IMR-90 (cell line): ENCODE measurements at regions not wholly inside any gene's neighbourhood (a gene's known extent, or its start where the extent isn't known, plus 50 kb on each side); places are given as distances from the start of the nearest gene placed in this dataset.

ENCODE experiments used
- ATAC-seq: fragments of 200-7000 bp; cut with Tn5 transposase; 2 replicates; pipeline ENCODE4 v1.9.1; 2020; ENCODE audit warnings: low read depth, mild to moderate bottlenecking, moderate library complexity
- BruUV-seq: library from RNA; stranded (reverse); fragments of 400-500 nt; replicated peaks from 2 replicates; lab custom pipeline; 2021; lab: Mats Ljungman, UMichigan
- CTCF ChIA-PET: fragments of 300-600 bp; formaldehyde crosslinking; extraction: SDS; loops from one replicate; lab custom pipeline; 2021; ENCODE audit warnings: antibody characterized with exemption; lab: Yijun Ruan, JAX
- POLR2A ChIA-PET: fragments of 300-600 bp; sonication (Branson Sonifier 250); formaldehyde crosslinking; loops from one replicate; lab custom pipeline; 2022; ENCODE audit warnings: antibody characterized with exemption; ENCODE audit not compliant: unreplicated experiment; lab: Charles Lee
- DNase-seq: peaks from one replicate; pipeline ENCODE4 v3.0.0; 2013
- H2AFZ ChIP-seq: replicated peaks from 2 replicates; pipeline ENCODE3; 2013; ENCODE audit warnings: low read length, mild to moderate bottlenecking; ENCODE audit not compliant: poor library complexity
- H2AK5ac ChIP-seq: 2 replicates; pipeline ENCODE4 v1.6.1; 2013; ENCODE audit warnings: low read depth, low read length, inconsistent platforms
- H2AK9ac ChIP-seq: replicated peaks from 2 replicates; pipeline ENCODE3; 2013; ENCODE audit warnings: mild to moderate bottlenecking, low read depth, low read length, moderate library complexity; ENCODE audit not compliant: poor library complexity
- H2BK120ac ChIP-seq: 2 replicates; pipeline ENCODE4 v1.6.1; 2013; ENCODE audit warnings: low read depth, low read length, inconsistent platforms
- H2BK15ac ChIP-seq: 3 replicates; pipeline ENCODE4 v1.6.1; 2013; ENCODE audit warnings: low read depth, low read length, inconsistent platforms
- H2BK20ac ChIP-seq: 2 replicates; pipeline ENCODE4 v1.6.1; 2013; ENCODE audit warnings: low read depth, mild to moderate bottlenecking, inconsistent platforms, low read length, moderate library complexity
- H2BK5ac ChIP-seq: 2 replicates; pipeline ENCODE4 v1.6.1; 2013; ENCODE audit warnings: mild to moderate bottlenecking, low read depth, low read length, inconsistent platforms; ENCODE audit not compliant: poor library complexity, severe bottlenecking
- H3K14ac ChIP-seq: replicated peaks from 2 replicates; pipeline ENCODE4 v1.6.1; 2013; ENCODE audit warnings: low read depth, low read length, inconsistent platforms
- H3K18ac ChIP-seq: 2 replicates; pipeline ENCODE4 v1.6.1; 2013; ENCODE audit warnings: low read depth, low read length, control low read depth
- H3K23ac ChIP-seq: 2 replicates; pipeline ENCODE4 v1.6.1; 2013; ENCODE audit warnings: low read depth, low read length, inconsistent platforms
- H3K27ac ChIP-seq: 2 replicates; pipeline ENCODE4 v1.5.1; 2013; ENCODE audit warnings: mild to moderate bottlenecking, control low read depth, low read length; ENCODE audit not compliant: insufficient read depth
- H3K27me3 ChIP-seq: 2 replicates; pipeline ENCODE4 v1.6.1; 2013; ENCODE audit warnings: low read length; ENCODE audit not compliant: control insufficient read depth, insufficient read depth
- H3K36me3 ChIP-seq: 2 replicates; pipeline ENCODE4 v1.6.1; 2013; ENCODE audit warnings: low read length, mixed read lengths; ENCODE audit not compliant: control insufficient read depth, insufficient read depth
- H3K4ac ChIP-seq: 2 replicates; pipeline ENCODE4 v1.6.1; 2013; ENCODE audit warnings: low read depth, low read length, inconsistent platforms
- H3K4me1 ChIP-seq: 2 replicates; pipeline ENCODE4 v1.6.1; 2013; ENCODE audit warnings: low read length, mixed read lengths; ENCODE audit not compliant: control insufficient read depth, insufficient read depth
- H3K4me2 ChIP-seq: 2 replicates; pipeline ENCODE4 v1.6.1; 2013; ENCODE audit warnings: low read depth, mild to moderate bottlenecking, control low read depth, low read length, moderate library complexity
- H3K4me3 ChIP-seq: 2 replicates; pipeline ENCODE4 v1.5.1; 2013; ENCODE audit warnings: low read depth, mild to moderate bottlenecking, control low read depth, low read length, moderate library complexity; ENCODE audit not compliant: insufficient read depth
- H3K56ac ChIP-seq: 2 replicates; pipeline ENCODE4 v1.6.1; 2013; ENCODE audit warnings: low read length, inconsistent platforms; ENCODE audit not compliant: insufficient read depth; ENCODE audit errors: extremely low read depth
- H3K79me1 ChIP-seq, 2 experiments: 2 replicates each; pipeline ENCODE4 v1.6.1; 2013; ENCODE audit warnings: low read length in 2 of 2, inconsistent platforms in 1 of 2, low read depth in 1 of 2
- H3K9ac ChIP-seq: 2 replicates; pipeline ENCODE4 v1.6.1; 2013; ENCODE audit warnings: low read depth, low read length, control low read depth
- H3K9me1 ChIP-seq: 2 replicates; pipeline ENCODE4 v1.6.1; 2013; ENCODE audit warnings: low read length, inconsistent platforms; ENCODE audit not compliant: insufficient read depth
- H3K9me3 ChIP-seq: 2 replicates; pipeline ENCODE4 v1.6.1; 2013; ENCODE audit warnings: low read length; ENCODE audit not compliant: control insufficient read depth, insufficient read depth
- H4K20me1 ChIP-seq: 2 replicates; pipeline ENCODE4 v1.6.1; 2013; ENCODE audit warnings: low read length, inconsistent platforms; ENCODE audit not compliant: insufficient read depth
- H4K5ac ChIP-seq: 2 replicates; pipeline ENCODE4 v1.6.1; 2013; ENCODE audit warnings: mild to moderate bottlenecking, low read depth, low read length, control low read depth
- H4K8ac ChIP-seq, 2 experiments: 2 replicates each; pipeline ENCODE4 v1.6.1; 2013; ENCODE audit warnings: low read depth in 2 of 2, low read length in 2 of 2, control low read depth in 1 of 2, inconsistent platforms in 1 of 2
- H4K91ac ChIP-seq: 2 replicates; pipeline ENCODE4 v1.6.1; 2013; ENCODE audit warnings: low read depth, low read length, inconsistent platforms; ENCODE audit not compliant: insufficient read depth
- BHLHE40 ChIP-seq: fragments of 150-350 bp; IDR thresholded peaks from 2 replicates; pipeline ENCODE4 v1.6.1; 2016; ENCODE audit warnings: mild to moderate bottlenecking, low read depth, low read length
- CHD1 ChIP-seq: IDR thresholded peaks from 2 replicates; pipeline ENCODE4 v1.6.1; 2012; ENCODE audit warnings: low read depth, low read length, improper control_type of control experiment
- FOS ChIP-seq: fragments of 150-350 bp; IDR thresholded peaks from 2 replicates; pipeline ENCODE4 v1.6.1; 2016; ENCODE audit warnings: low read depth, low read length
- NFE2L2 ChIP-seq: fragments of 150-350 bp; IDR thresholded peaks from 2 replicates; pipeline ENCODE4 v1.6.1; 2016; ENCODE audit warnings: low read depth, mild to moderate bottlenecking, low read length
- POLR2A ChIP-seq: IDR thresholded peaks from 2 replicates; pipeline ENCODE4 v1.6.1; 2012; ENCODE audit warnings: mild to moderate bottlenecking, low read depth, low read length
- RCOR1 ChIP-seq: IDR thresholded peaks from 2 replicates; pipeline ENCODE4 v1.6.1; 2012; ENCODE audit warnings: mild to moderate bottlenecking, low read length, improper control_type of control experiment; ENCODE audit not compliant: insufficient replicate concordance
- SMC3 ChIP-seq: fragments of 150-350 bp; IDR thresholded peaks from 2 replicates; pipeline ENCODE4 v1.6.1; 2016; ENCODE audit warnings: low read depth, mild to moderate bottlenecking, antibody characterized with exemption, low read length, moderate library complexity
- WGBS, 2 experiments: methylation state at CpG; one replicate each; pipeline versions ENCODE4 v1.1.5 to v1.1.7; 2013; ENCODE audit warnings: missing lambda C conversion rate in 2 of 2; ENCODE audit not compliant: insufficient read length in 1 of 2; ENCODE audit errors: extremely low coverage in 2 of 2; 5-methylcytosine and 5-hydroxymethylcytosine counted together
- dilution Hi-C: fragments of 300-500 bp; cut with HindIII; formaldehyde crosslinking; loops from one replicate; pipeline ENCODE4 v1.14.3; 2018; ENCODE audit warnings: low sequenced_read_pairs; ENCODE audit not compliant: unreplicated experiment
- in situ Hi-C: fragments of 300-500 bp; cut with MboI; formaldehyde crosslinking; loops from 3 replicates; pipeline ENCODE4 v1.14.3; 2019; ENCODE audit warnings: low sequenced_read_pairs, inconsistent platforms, mixed read lengths
- intact Hi-C: fragments of 100-400 bp; cut with micrococcal nuclease; formaldehyde crosslinking; loops from 2 replicates; pipeline ENCODE4 v1.10.0; 2022
- TF ChIP-seq, protein P1 (sequence below): conservative IDR thresholded peaks from 2 replicates; pipeline ENCODE4 v1.5.1; 2012; ENCODE audit warnings: mild to moderate bottlenecking, low read depth, low read length, improper control_type of control experiment
- TF ChIP-seq, protein P2 (sequence below): fragments of 150-350 bp; IDR thresholded peaks from 2 replicates; pipeline ENCODE4 v1.6.1; 2017; ENCODE audit warnings: mild to moderate bottlenecking, antibody characterized with exemption, low read length, low read depth

DNA sequence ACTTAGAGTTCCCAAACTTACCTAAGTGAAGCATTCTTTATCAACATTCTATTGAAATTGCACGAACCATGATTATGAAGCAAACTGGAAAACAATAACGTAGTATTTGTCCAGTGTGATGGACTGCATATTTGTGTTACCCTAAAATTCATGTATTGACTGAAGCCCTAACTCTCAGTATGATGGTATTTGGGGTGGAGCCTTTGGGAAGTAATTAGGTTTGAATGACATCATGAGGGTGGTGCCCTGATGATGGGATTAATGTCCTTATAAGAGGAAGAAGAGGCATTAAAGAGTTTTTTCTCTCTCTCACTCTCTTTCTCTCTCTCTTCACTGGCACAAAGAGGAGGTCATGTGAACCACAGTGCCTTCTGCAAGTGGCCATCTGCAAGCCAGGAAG lies 365.4 kb upstream of the PTGER4 start:
- Histone ChIP-seq H3K27ac (no peak overlapping the region), H3K9ac (no peak overlapping the region), H2AK9ac (no peak overlapping the region), H3K4me1 (no peaks in the 10 kb centered on the region), H3K14ac (no peak overlapping the region), H3K9me1 (no peaks in the 10 kb centered on the region), H3K4me3 (no peak overlapping the region), H3K4me2 (no peak overlapping the region), H2BK20ac (no peak overlapping the region), H3K23ac (no peak overlapping the region), H3K9me3 (no peaks in the 10 kb centered on the region), H4K5ac (no peak overlapping the region), H2BK120ac (no peak overlapping the region), H2BK5ac (no peak overlapping the region), H3K27me3 (no peaks in the 10 kb centered on the region; the same call in 1 of the 2 replicates), H3K4ac (no peak overlapping the region), H4K91ac (no peak overlapping the region), H2AK5ac (no peak overlapping the region), H2AFZ (no peak overlapping the region), H3K79me1 (no peaks in the 10 kb centered on the region), H2BK15ac (no peak overlapping the region), H4K8ac (no peak overlapping the region), H3K36me3 (no peaks in the 10 kb centered on the region), H3K56ac (no peak overlapping the region), H4K20me1 (no peaks in the 10 kb centered on the region), H3K18ac (no peak overlapping the region)
- ATAC-seq (no peak), DNase-seq (no peak)
- in situ Hi-C loops (no loop called here), intact Hi-C loops (no loop called here), dilution Hi-C loops (no loop called here)
- TF ChIP-seq FOS (no peak), POLR2A (no peak), NFE2L2 (no peak), RCOR1 (no peak), SMC3 (no peak), BHLHE40 (no peak), CHD1 (no peak)
- TF ChIP-seq, protein P1, sequence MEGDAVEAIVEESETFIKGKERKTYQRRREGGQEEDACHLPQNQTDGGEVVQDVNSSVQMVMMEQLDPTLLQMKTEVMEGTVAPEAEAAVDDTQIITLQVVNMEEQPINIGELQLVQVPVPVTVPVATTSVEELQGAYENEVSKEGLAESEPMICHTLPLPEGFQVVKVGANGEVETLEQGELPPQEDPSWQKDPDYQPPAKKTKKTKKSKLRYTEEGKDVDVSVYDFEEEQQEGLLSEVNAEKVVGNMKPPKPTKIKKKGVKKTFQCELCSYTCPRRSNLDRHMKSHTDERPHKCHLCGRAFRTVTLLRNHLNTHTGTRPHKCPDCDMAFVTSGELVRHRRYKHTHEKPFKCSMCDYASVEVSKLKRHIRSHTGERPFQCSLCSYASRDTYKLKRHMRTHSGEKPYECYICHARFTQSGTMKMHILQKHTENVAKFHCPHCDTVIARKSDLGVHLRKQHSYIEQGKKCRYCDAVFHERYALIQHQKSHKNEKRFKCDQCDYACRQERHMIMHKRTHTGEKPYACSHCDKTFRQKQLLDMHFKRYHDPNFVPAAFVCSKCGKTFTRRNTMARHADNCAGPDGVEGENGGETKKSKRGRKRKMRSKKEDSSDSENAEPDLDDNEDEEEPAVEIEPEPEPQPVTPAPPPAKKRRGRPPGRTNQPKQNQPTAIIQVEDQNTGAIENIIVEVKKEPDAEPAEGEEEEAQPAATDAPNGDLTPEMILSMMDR, result no peak
- TF ChIP-seq, protein P2, sequence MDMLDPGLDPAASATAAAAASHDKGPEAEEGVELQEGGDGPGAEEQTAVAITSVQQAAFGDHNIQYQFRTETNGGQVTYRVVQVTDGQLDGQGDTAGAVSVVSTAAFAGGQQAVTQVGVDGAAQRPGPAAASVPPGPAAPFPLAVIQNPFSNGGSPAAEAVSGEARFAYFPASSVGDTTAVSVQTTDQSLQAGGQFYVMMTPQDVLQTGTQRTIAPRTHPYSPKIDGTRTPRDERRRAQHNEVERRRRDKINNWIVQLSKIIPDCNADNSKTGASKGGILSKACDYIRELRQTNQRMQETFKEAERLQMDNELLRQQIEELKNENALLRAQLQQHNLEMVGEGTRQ, result no peak
- no CpG with 5 or more reads among the region's 2 CpGs for whole genome bisulfite sequencing, 2 experiments
- no TSS peak for BruUV-seq
- CTCF ChIA-PET, result no interaction called here
- POLR2A ChIA-PET, result no interaction called here
